K562 (cell line): ENCODE measurements at regions not wholly inside any gene's neighbourhood (a gene's known extent, or its start where the extent isn't known, plus 50 kb on each side); places are given as distances from the start of the nearest gene placed in this dataset.

Source experiments
- RREB1 ChIP-seq: fragments of 250-450 bp; sonication (Bioruptor Pico); IDR thresholded peaks from 2 replicates; pipeline ENCODE4 v1.4.0; 2020
- TF ChIP-seq, protein P1 (sequence below): fragments of 200-600 bp; sonication (generic); IDR thresholded peaks from one replicate; pipeline ENCODE4 v1.6.1; 2012; ENCODE audit warnings: mild to moderate bottlenecking, low read depth, low read length, inconsistent platforms

DNA sequence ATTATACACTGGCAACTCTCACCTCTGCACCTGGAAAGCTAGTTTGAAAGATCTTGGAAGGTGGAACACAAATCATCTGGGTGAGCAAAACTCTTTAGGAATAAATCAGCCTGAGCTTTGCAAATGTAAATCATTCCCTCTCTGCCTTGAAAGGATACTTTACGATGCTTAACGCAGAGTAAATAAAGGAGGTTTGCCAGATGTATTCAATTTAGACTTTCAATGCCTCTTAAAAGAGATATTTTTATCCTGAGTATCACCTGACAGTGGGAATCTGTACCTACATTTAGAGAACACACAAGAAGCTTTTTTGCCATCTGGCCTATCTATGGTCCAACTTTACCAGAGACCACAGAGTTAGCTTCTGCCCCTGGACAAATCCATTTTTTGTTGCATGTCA, 983.2 kb upstream of the CDH2 start (continued):
- TF ChIP-seq, protein P1, sequence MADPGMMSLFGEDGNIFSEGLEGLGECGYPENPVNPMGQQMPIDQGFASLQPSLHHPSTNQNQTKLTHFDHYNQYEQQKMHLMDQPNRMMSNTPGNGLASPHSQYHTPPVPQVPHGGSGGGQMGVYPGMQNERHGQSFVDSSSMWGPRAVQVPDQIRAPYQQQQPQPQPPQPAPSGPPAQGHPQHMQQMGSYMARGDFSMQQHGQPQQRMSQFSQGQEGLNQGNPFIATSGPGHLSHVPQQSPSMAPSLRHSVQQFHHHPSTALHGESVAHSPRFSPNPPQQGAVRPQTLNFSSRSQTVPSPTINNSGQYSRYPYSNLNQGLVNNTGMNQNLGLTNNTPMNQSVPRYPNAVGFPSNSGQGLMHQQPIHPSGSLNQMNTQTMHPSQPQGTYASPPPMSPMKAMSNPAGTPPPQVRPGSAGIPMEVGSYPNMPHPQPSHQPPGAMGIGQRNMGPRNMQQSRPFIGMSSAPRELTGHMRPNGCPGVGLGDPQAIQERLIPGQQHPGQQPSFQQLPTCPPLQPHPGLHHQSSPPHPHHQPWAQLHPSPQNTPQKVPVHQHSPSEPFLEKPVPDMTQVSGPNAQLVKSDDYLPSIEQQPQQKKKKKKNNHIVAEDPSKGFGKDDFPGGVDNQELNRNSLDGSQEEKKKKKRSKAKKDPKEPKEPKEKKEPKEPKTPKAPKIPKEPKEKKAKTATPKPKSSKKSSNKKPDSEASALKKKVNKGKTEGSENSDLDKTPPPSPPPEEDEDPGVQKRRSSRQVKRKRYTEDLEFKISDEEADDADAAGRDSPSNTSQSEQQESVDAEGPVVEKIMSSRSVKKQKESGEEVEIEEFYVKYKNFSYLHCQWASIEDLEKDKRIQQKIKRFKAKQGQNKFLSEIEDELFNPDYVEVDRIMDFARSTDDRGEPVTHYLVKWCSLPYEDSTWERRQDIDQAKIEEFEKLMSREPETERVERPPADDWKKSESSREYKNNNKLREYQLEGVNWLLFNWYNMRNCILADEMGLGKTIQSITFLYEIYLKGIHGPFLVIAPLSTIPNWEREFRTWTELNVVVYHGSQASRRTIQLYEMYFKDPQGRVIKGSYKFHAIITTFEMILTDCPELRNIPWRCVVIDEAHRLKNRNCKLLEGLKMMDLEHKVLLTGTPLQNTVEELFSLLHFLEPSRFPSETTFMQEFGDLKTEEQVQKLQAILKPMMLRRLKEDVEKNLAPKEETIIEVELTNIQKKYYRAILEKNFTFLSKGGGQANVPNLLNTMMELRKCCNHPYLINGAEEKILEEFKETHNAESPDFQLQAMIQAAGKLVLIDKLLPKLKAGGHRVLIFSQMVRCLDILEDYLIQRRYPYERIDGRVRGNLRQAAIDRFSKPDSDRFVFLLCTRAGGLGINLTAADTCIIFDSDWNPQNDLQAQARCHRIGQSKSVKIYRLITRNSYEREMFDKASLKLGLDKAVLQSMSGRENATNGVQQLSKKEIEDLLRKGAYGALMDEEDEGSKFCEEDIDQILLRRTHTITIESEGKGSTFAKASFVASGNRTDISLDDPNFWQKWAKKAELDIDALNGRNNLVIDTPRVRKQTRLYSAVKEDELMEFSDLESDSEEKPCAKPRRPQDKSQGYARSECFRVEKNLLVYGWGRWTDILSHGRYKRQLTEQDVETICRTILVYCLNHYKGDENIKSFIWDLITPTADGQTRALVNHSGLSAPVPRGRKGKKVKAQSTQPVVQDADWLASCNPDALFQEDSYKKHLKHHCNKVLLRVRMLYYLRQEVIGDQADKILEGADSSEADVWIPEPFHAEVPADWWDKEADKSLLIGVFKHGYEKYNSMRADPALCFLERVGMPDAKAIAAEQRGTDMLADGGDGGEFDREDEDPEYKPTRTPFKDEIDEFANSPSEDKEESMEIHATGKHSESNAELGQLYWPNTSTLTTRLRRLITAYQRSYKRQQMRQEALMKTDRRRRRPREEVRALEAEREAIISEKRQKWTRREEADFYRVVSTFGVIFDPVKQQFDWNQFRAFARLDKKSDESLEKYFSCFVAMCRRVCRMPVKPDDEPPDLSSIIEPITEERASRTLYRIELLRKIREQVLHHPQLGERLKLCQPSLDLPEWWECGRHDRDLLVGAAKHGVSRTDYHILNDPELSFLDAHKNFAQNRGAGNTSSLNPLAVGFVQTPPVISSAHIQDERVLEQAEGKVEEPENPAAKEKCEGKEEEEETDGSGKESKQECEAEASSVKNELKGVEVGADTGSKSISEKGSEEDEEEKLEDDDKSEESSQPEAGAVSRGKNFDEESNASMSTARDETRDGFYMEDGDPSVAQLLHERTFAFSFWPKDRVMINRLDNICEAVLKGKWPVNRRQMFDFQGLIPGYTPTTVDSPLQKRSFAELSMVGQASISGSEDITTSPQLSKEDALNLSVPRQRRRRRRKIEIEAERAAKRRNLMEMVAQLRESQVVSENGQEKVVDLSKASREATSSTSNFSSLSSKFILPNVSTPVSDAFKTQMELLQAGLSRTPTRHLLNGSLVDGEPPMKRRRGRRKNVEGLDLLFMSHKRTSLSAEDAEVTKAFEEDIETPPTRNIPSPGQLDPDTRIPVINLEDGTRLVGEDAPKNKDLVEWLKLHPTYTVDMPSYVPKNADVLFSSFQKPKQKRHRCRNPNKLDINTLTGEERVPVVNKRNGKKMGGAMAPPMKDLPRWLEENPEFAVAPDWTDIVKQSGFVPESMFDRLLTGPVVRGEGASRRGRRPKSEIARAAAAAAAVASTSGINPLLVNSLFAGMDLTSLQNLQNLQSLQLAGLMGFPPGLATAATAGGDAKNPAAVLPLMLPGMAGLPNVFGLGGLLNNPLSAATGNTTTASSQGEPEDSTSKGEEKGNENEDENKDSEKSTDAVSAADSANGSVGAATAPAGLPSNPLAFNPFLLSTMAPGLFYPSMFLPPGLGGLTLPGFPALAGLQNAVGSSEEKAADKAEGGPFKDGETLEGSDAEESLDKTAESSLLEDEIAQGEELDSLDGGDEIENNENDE = no peak
- no peak for TF ChIP-seq RREB1 (CRISPR knock-in tag)
